WTC11 (cell line): ENCODE measurements at regions not wholly inside any gene's neighbourhood (a gene's known extent, or its start where the extent isn't known, plus 50 kb on each side); places are given as distances from the start of the nearest gene placed in this dataset.

Experiments used
- ATAC-seq: fragments of 200-7000 bp; cut with Tn5 transposase; 2 replicates; pipeline ENCODE4 v1.10.0; 2021; ENCODE audit warnings: mild to moderate bottlenecking, moderate library complexity
- CTCF ChIA-PET: fragments of 300-600 bp; sonication (Branson Sonifier 250); formaldehyde crosslinking; loops from one replicate; lab custom pipeline; 2021; ENCODE audit warnings: antibody characterized with exemption; lab: Charles Lee
- POLR2A ChIA-PET: fragments of 350-600 bp; sonication (Branson Sonifier 250); formaldehyde crosslinking; loops from one replicate; lab custom pipeline; 2021; ENCODE audit warnings: antibody characterized with exemption; lab: Charles Lee
- DNase-seq: peaks from one replicate; pipeline ENCODE4 v3.0.0; 2021; ENCODE audit warnings: low spot score
- H3K27ac Mint-ChIP-seq: 2 replicates; pipeline ENCODE4 v1.8.0; 2021; ENCODE audit warnings: mixed read lengths
- H3K27me3 Mint-ChIP-seq: 2 replicates; pipeline ENCODE4 v1.8.0; 2021; ENCODE audit warnings: low read depth, mild to moderate bottlenecking, moderate library complexity, mixed read lengths
- H3K36me3 Mint-ChIP-seq: 2 replicates; pipeline ENCODE4 v1.8.0; 2021; ENCODE audit warnings: mixed read lengths
- H3K4me1 Mint-ChIP-seq: 2 replicates; pipeline ENCODE4 v1.8.0; 2022; ENCODE audit warnings: mixed read lengths
- H3K4me3 Mint-ChIP-seq: 2 replicates; pipeline ENCODE4 v1.8.0; 2021; ENCODE audit warnings: mild to moderate bottlenecking, moderate library complexity, mixed read lengths
- H3K9me3 Mint-ChIP-seq: 2 replicates; pipeline ENCODE4 v1.8.0; 2021; ENCODE audit warnings: mixed read lengths
- EMX1 ChIP-seq: fragments of 250-450 bp; sonication (Bioruptor Pico); IDR thresholded peaks from 2 replicates; pipeline ENCODE4 v1.8.0; 2021; ENCODE audit warnings: mild to moderate bottlenecking
- ERG ChIP-seq: fragments of 250-450 bp; sonication (Bioruptor Pico); IDR thresholded peaks from 2 replicates; pipeline ENCODE4 v1.8.0; 2021; ENCODE audit warnings: mild to moderate bottlenecking
- GTF2I ChIP-seq: fragments of 250-450 bp; sonication (Bioruptor Pico); conservative IDR thresholded peaks from 2 replicates; pipeline ENCODE4 v1.4.0; 2021; ENCODE audit warnings: mild to moderate bottlenecking
- IRF2 ChIP-seq: sonication (generic); formaldehyde crosslinking; IDR thresholded peaks from 2 replicates; pipeline ENCODE4 v1.8.0; 2022; ENCODE audit warnings: low read depth, missing genetic modification reagents, borderline replicate concordance
- NR2C2 ChIP-seq: sonication (generic); formaldehyde crosslinking; IDR thresholded peaks from 2 replicates; pipeline ENCODE4 v1.8.0; 2022; ENCODE audit warnings: mild to moderate bottlenecking, missing genetic modification reagents
- SOX15 ChIP-seq: fragments of 250-450 bp; sonication (Bioruptor Pico); IDR thresholded peaks from 2 replicates; pipeline ENCODE4 v1.9.0; 2021; ENCODE audit warnings: mild to moderate bottlenecking
- TCF7 ChIP-seq: sonication (generic); formaldehyde crosslinking; IDR thresholded peaks from 2 replicates; pipeline ENCODE4 v1.8.0; 2022; ENCODE audit warnings: mild to moderate bottlenecking, low read depth, missing genetic modification reagents, moderate library complexity
- TP53 ChIP-seq: sonication (generic); formaldehyde crosslinking; IDR thresholded peaks from 2 replicates; pipeline ENCODE4 v1.8.1; 2023; ENCODE audit warnings: mild to moderate bottlenecking, missing genetic modification reagents
- ZNF121 ChIP-seq: sonication (generic); formaldehyde crosslinking; IDR thresholded peaks from 2 replicates; pipeline ENCODE4 v1.8.0; 2023; ENCODE audit warnings: missing genetic modification reagents
- ZNF138 ChIP-seq: sonication (generic); formaldehyde crosslinking; conservative IDR thresholded peaks from 2 replicates; pipeline ENCODE4 v1.8.1; 2022; ENCODE audit warnings: mild to moderate bottlenecking, moderate library complexity, missing genetic modification reagents
- ZNF317 ChIP-seq: sonication (generic); formaldehyde crosslinking; IDR thresholded peaks from 2 replicates; pipeline ENCODE4 v1.8.1; 2023; ENCODE audit warnings: low read depth, mild to moderate bottlenecking, moderate library complexity, missing genetic modification reagents, borderline replicate concordance
- ZNF416 ChIP-seq: fragments of 250-450 bp; sonication (Bioruptor Pico); IDR thresholded peaks from 2 replicates; pipeline ENCODE4 v1.9.0; 2021; ENCODE audit warnings: mild to moderate bottlenecking, inconsistent platforms
- TF ChIP-seq, protein P1 (sequence below): sonication (generic); formaldehyde crosslinking; IDR thresholded peaks from 2 replicates; pipeline ENCODE4 v1.8.1; 2022; ENCODE audit warnings: low read depth, missing genetic modification reagents, borderline replicate concordance
- TF ChIP-seq, protein P2 (sequence below): sonication (generic); formaldehyde crosslinking; IDR thresholded peaks from 2 replicates; pipeline ENCODE4 v1.8.0; 2022; ENCODE audit warnings: missing genetic modification reagents
- TF ChIP-seq, protein P3 (sequence below): sonication (generic); formaldehyde crosslinking; IDR thresholded peaks from 2 replicates; pipeline ENCODE4 v1.8.1; 2022; ENCODE audit warnings: mild to moderate bottlenecking, moderate library complexity, missing genetic modification reagents
- TF ChIP-seq, protein P4 (sequence below): fragments of 250-450 bp; sonication (Bioruptor Pico); IDR thresholded peaks from 2 replicates; pipeline ENCODE4 v1.9.0; 2021; ENCODE audit warnings: mild to moderate bottlenecking, borderline replicate concordance

DNA sequence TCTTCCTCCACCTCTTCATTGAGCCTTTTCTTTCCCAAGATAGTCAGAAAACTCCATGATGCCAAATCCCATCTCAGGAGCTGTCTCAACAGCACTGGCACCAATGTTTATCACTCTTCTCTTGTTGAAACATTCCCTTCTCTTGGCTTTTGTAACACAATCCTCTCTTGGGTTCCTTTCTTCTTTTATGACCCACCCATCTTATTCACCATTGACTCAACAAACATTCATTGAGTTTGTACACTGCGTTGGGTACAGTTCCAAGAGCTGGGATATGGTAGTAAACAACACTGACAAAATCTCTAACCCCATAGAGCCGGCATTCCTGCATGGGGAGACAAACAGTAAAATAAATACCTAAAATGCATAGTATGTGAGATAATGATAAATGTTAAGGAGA, 577.5 kb downstream of the INHBA start:
- no peak overlapping the region for H3K4me3 Mint-ChIP-seq
- no peaks in the 10 kb centered on the region for H3K36me3 Mint-ChIP-seq
- H3K9me3 Mint-ChIP-seq: no peaks in the 10 kb centered on the region
- POLR2A ChIA-PET: no interaction called here
- H3K27ac Mint-ChIP-seq: no peak overlapping the region
- H3K4me1 Mint-ChIP-seq: peaks cover 12% of the 10 kb centered on the region
- TF ChIP-seq, protein P1, sequence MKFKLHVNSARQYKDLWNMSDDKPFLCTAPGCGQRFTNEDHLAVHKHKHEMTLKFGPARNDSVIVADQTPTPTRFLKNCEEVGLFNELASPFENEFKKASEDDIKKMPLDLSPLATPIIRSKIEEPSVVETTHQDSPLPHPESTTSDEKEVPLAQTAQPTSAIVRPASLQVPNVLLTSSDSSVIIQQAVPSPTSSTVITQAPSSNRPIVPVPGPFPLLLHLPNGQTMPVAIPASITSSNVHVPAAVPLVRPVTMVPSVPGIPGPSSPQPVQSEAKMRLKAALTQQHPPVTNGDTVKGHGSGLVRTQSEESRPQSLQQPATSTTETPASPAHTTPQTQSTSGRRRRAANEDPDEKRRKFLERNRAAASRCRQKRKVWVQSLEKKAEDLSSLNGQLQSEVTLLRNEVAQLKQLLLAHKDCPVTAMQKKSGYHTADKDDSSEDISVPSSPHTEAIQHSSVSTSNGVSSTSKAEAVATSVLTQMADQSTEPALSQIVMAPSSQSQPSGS: no peak
- no peak for TF ChIP-seq ZNF121 (CRISPR knock-in tag)
- no peak for TF ChIP-seq ZNF317
- TF ChIP-seq ZNF416 (CRISPR knock-in tag): no peak
- TF ChIP-seq TCF7 (CRISPR knock-in tag): no peak
- TF ChIP-seq TP53 (CRISPR knock-in tag): no peak
- no peak for TF ChIP-seq IRF2 (CRISPR knock-in tag)
- no peaks in the 10 kb centered on the region for H3K27me3 Mint-ChIP-seq
- CTCF ChIA-PET: no interaction called here
- ATAC-seq: no peak
- no peak for DNase-seq

GRCh38 chr7:41122256-41122987, 580.5 kb downstream of the INHBA start:
- H3K27me3 Mint-ChIP-seq: no peaks in the 10 kb centered on the region
- ChIA-PET POLR2A (no interaction called here), CTCF (no interaction called here)
- no peak for ATAC-seq
- peaks cover 10% of the 10 kb centered on the region for H3K9me3 Mint-ChIP-seq
- no peak overlapping the region for H3K4me3 Mint-ChIP-seq
- no peaks in the 10 kb centered on the region for H3K36me3 Mint-ChIP-seq
- DNase-seq: no peak
- peaks cover 13% of the 10 kb centered on the region for H3K4me1 Mint-ChIP-seq
- no peak overlapping the region for H3K27ac Mint-ChIP-seq
- TF ChIP-seq NR2C2 (no peak), EMX1 (no peak), ZNF416 (CRISPR knock-in tag) (no peak), SOX15 (CRISPR knock-in tag) (no peak), ERG (no peak), ZNF138 (CRISPR knock-in tag) (no peak), GTF2I (no peak)
- TF ChIP-seq, protein P2, sequence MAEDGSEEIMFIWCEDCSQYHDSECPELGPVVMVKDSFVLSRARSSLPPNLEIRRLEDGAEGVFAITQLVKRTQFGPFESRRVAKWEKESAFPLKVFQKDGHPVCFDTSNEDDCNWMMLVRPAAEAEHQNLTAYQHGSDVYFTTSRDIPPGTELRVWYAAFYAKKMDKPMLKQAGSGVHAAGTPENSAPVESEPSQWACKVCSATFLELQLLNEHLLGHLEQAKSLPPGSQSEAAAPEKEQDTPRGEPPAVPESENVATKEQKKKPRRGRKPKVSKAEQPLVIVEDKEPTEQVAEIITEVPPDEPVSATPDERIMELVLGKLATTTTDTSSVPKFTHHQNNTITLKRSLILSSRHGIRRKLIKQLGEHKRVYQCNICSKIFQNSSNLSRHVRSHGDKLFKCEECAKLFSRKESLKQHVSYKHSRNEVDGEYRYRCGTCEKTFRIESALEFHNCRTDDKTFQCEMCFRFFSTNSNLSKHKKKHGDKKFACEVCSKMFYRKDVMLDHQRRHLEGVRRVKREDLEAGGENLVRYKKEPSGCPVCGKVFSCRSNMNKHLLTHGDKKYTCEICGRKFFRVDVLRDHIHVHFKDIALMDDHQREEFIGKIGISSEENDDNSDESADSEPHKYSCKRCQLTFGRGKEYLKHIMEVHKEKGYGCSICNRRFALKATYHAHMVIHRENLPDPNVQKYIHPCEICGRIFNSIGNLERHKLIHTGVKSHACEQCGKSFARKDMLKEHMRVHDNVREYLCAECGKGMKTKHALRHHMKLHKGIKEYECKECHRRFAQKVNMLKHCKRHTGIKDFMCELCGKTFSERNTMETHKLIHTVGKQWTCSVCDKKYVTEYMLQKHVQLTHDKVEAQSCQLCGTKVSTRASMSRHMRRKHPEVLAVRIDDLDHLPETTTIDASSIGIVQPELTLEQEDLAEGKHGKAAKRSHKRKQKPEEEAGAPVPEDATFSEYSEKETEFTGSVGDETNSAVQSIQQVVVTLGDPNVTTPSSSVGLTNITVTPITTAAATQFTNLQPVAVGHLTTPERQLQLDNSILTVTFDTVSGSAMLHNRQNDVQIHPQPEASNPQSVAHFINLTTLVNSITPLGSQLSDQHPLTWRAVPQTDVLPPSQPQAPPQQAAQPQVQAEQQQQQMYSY (CRISPR knock-in tag): no peak
- TF ChIP-seq, protein P3, sequence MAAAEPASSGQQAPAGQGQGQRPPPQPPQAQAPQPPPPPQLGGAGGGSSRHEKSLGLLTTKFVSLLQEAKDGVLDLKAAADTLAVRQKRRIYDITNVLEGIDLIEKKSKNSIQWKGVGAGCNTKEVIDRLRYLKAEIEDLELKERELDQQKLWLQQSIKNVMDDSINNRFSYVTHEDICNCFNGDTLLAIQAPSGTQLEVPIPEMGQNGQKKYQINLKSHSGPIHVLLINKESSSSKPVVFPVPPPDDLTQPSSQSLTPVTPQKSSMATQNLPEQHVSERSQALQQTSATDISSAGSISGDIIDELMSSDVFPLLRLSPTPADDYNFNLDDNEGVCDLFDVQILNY (CRISPR knock-in tag): no peak
- TF ChIP-seq, protein P4, sequence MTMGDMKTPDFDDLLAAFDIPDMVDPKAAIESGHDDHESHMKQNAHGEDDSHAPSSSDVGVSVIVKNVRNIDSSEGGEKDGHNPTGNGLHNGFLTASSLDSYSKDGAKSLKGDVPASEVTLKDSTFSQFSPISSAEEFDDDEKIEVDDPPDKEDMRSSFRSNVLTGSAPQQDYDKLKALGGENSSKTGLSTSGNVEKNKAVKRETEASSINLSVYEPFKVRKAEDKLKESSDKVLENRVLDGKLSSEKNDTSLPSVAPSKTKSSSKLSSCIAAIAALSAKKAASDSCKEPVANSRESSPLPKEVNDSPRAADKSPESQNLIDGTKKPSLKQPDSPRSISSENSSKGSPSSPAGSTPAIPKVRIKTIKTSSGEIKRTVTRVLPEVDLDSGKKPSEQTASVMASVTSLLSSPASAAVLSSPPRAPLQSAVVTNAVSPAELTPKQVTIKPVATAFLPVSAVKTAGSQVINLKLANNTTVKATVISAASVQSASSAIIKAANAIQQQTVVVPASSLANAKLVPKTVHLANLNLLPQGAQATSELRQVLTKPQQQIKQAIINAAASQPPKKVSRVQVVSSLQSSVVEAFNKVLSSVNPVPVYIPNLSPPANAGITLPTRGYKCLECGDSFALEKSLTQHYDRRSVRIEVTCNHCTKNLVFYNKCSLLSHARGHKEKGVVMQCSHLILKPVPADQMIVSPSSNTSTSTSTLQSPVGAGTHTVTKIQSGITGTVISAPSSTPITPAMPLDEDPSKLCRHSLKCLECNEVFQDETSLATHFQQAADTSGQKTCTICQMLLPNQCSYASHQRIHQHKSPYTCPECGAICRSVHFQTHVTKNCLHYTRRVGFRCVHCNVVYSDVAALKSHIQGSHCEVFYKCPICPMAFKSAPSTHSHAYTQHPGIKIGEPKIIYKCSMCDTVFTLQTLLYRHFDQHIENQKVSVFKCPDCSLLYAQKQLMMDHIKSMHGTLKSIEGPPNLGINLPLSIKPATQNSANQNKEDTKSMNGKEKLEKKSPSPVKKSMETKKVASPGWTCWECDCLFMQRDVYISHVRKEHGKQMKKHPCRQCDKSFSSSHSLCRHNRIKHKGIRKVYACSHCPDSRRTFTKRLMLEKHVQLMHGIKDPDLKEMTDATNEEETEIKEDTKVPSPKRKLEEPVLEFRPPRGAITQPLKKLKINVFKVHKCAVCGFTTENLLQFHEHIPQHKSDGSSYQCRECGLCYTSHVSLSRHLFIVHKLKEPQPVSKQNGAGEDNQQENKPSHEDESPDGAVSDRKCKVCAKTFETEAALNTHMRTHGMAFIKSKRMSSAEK (CRISPR knock-in tag): no peak
